WTC11 (cell line): ENCODE measurements at regions not wholly inside any gene's neighbourhood (a gene's known extent, or its start where the extent isn't known, plus 50 kb on each side); places are given as distances from the start of the nearest gene placed in this dataset.

Experiments used
- ATAC-seq: fragments of 200-7000 bp; cut with Tn5 transposase; 2 replicates; pipeline ENCODE4 v1.10.0; 2021; ENCODE audit warnings: mild to moderate bottlenecking, moderate library complexity
- CTCF ChIA-PET: fragments of 300-600 bp; sonication (Branson Sonifier 250); formaldehyde crosslinking; loops from one replicate; lab custom pipeline; 2021; ENCODE audit warnings: antibody characterized with exemption; lab: Charles Lee
- POLR2A ChIA-PET: fragments of 350-600 bp; sonication (Branson Sonifier 250); formaldehyde crosslinking; loops from one replicate; lab custom pipeline; 2021; ENCODE audit warnings: antibody characterized with exemption; lab: Charles Lee
- DNase-seq: peaks from one replicate; pipeline ENCODE4 v3.0.0; 2021; ENCODE audit warnings: low spot score
- H3K27ac Mint-ChIP-seq: 2 replicates; pipeline ENCODE4 v1.8.0; 2021; ENCODE audit warnings: mixed read lengths
- H3K27me3 Mint-ChIP-seq: 2 replicates; pipeline ENCODE4 v1.8.0; 2021; ENCODE audit warnings: low read depth, mild to moderate bottlenecking, moderate library complexity, mixed read lengths
- H3K36me3 Mint-ChIP-seq: 2 replicates; pipeline ENCODE4 v1.8.0; 2021; ENCODE audit warnings: mixed read lengths
- H3K4me1 Mint-ChIP-seq: 2 replicates; pipeline ENCODE4 v1.8.0; 2022; ENCODE audit warnings: mixed read lengths
- H3K4me3 Mint-ChIP-seq: 2 replicates; pipeline ENCODE4 v1.8.0; 2021; ENCODE audit warnings: mild to moderate bottlenecking, moderate library complexity, mixed read lengths
- H3K9me3 Mint-ChIP-seq: 2 replicates; pipeline ENCODE4 v1.8.0; 2021; ENCODE audit warnings: mixed read lengths
- AFF4 ChIP-seq: sonication (generic); formaldehyde crosslinking; IDR thresholded peaks from 2 replicates; pipeline ENCODE4 v1.8.1; 2023; ENCODE audit warnings: mild to moderate bottlenecking, missing genetic modification reagents, borderline replicate concordance
- ATF2 ChIP-seq: sonication (generic); formaldehyde crosslinking; IDR thresholded peaks from 2 replicates; pipeline ENCODE4 v1.8.1; 2022; ENCODE audit warnings: low read depth, missing genetic modification reagents, borderline replicate concordance
- ATF3 ChIP-seq: sonication (generic); formaldehyde crosslinking; conservative IDR thresholded peaks from 2 replicates; pipeline ENCODE4 v1.8.1; 2022; ENCODE audit warnings: mild to moderate bottlenecking, missing genetic modification reagents
- ATF6 ChIP-seq: sonication (generic); formaldehyde crosslinking; IDR thresholded peaks from 2 replicates; pipeline ENCODE4 v1.8.1; 2023; ENCODE audit warnings: mild to moderate bottlenecking, missing genetic modification reagents
- E2F5 ChIP-seq: sonication (generic); formaldehyde crosslinking; IDR thresholded peaks from 2 replicates; pipeline ENCODE4 v1.8.1; 2022; ENCODE audit warnings: mild to moderate bottlenecking, moderate library complexity, missing genetic modification reagents
- FOXJ3 ChIP-seq: sonication (generic); formaldehyde crosslinking; IDR thresholded peaks from 2 replicates; pipeline ENCODE4 v1.9.0; 2021; ENCODE audit warnings: missing genetic modification reagents, mild to moderate bottlenecking, borderline replicate concordance
- JAZF1 ChIP-seq: fragments of 250-450 bp; sonication (Bioruptor Pico); IDR thresholded peaks from 2 replicates; pipeline ENCODE4 v1.9.0; 2021; ENCODE audit warnings: moderate library complexity, mild to moderate bottlenecking, inconsistent platforms
- MYBL2 ChIP-seq: sonication (generic); formaldehyde crosslinking; IDR thresholded peaks from 2 replicates; pipeline ENCODE4 v1.8.1; 2023; ENCODE audit warnings: mild to moderate bottlenecking, moderate library complexity, missing genetic modification reagents
- USF2 ChIP-seq: sonication (generic); formaldehyde crosslinking; IDR thresholded peaks from 2 replicates; pipeline ENCODE4 v1.8.1; 2023; ENCODE audit warnings: mild to moderate bottlenecking, missing genetic modification reagents, moderate library complexity
- ZMAT4 ChIP-seq: fragments of 250-450 bp; sonication (Bioruptor Pico); IDR thresholded peaks from 2 replicates; pipeline ENCODE4 v1.9.0; 2021; ENCODE audit warnings: mild to moderate bottlenecking
- ZNF138 ChIP-seq: sonication (generic); formaldehyde crosslinking; conservative IDR thresholded peaks from 2 replicates; pipeline ENCODE4 v1.8.1; 2022; ENCODE audit warnings: mild to moderate bottlenecking, moderate library complexity, missing genetic modification reagents
- ZNF425 ChIP-seq: fragments of 250-450 bp; sonication (Bioruptor Pico); conservative IDR thresholded peaks from 2 replicates; pipeline ENCODE4 v1.9.0; 2021; ENCODE audit warnings: mild to moderate bottlenecking
- ZNF532 ChIP-seq: fragments of 250-450 bp; sonication (Bioruptor Pico); IDR thresholded peaks from 2 replicates; pipeline ENCODE4 v1.9.0; 2021; ENCODE audit warnings: mild to moderate bottlenecking, borderline replicate concordance

- Mint-ChIP-seq H3K9me3 (no peaks in the 10 kb centered on the region), H3K4me3 (no peak overlapping the region), H3K27ac (no peak overlapping the region), H3K4me1 (peaks cover 9% of the 10 kb centered on the region), H3K27me3 (no peaks in the 10 kb centered on the region), H3K36me3 (no peaks in the 10 kb centered on the region)
- CTCF ChIA-PET: no interaction called here
- DNase-seq (no peak), ATAC-seq (no peak)
- POLR2A ChIA-PET: no interaction called here
- TF ChIP-seq FOXJ3 (CRISPR knock-in tag) (no peak), AFF4 (CRISPR knock-in tag) (no peak), ZNF138 (no peak), MYBL2 (CRISPR knock-in tag) (no peak), USF2 (CRISPR knock-in tag) (no peak), ATF6 (CRISPR knock-in tag) (no peak), ATF2 (CRISPR knock-in tag) (no peak), ATF3 (CRISPR knock-in tag) (no peak), ZNF532 (CRISPR knock-in tag) (no peak)
Measured at GRCh38 chr1:229006121-229006870, 264.6 kb upstream of the RAB4A start.

- H3K4me3 Mint-ChIP-seq: no peak overlapping the region
- H3K9me3 Mint-ChIP-seq: no peaks in the 10 kb centered on the region
- ChIA-PET POLR2A (no interaction called here), CTCF (no interaction called here)
- no peaks in the 10 kb centered on the region for H3K36me3 Mint-ChIP-seq
- H3K4me1 Mint-ChIP-seq: peaks cover 9% of the 10 kb centered on the region
- no peak for DNase-seq
- H3K27me3 Mint-ChIP-seq: no peaks in the 10 kb centered on the region
- H3K27ac Mint-ChIP-seq: no peak overlapping the region
- no peak for ATAC-seq
- TF ChIP-seq ZNF425 (CRISPR knock-in tag): no peak
- TF ChIP-seq ATF2 (CRISPR knock-in tag): no peak
- no peak for TF ChIP-seq E2F5
- no peak for TF ChIP-seq ZMAT4
- no peak for TF ChIP-seq JAZF1 (CRISPR knock-in tag)
Measured at GRCh38 chr1:229007167-229007566, 263.7 kb upstream of the RAB4A start.
